ENCODE measurements at regions not wholly inside any gene's neighbourhood (a gene's known extent, or its start where the extent isn't known, plus 50 kb on each side); places are given as distances from the start of the nearest gene placed in this dataset.

DNA sequence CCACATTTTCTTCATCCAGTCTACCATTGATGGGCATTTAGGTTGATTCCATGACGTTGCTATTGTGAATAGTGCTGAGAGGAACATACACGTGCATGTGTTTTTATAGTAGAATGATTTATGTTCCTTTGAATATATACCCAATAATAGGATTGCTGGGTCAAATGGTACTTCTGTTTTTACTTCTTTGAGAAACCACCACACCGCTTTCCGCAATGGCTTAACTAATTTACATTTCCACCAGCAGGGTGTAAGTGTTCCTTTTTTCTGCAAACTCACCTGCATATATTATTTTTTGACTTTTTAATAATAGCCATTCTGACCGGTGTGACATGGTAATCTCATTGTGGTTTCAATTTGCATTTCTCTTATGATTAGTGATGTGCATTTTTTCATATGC is 82.2 kb upstream of the RFX3 start:
- Histone ChIP-seq H3K4me2 (no peak overlapping the region), H2AFZ (no peak overlapping the region), H3K79me2 (ENCODE audit: low read depth) (no peaks in the 10 kb centered on the region), H3K36me3 (ENCODE audit: low read depth) (no peaks in the 10 kb centered on the region), H3K27ac (no peak overlapping the region), H3K4me1 (replicated peaks; ENCODE audit: insufficient read depth) (no peaks in the 10 kb centered on the region), H3K9me2 (ENCODE audit: insufficient read depth) (no peaks in the 10 kb centered on the region), H3K9me3 (ENCODE audit: insufficient read depth, low read depth) (no peaks in the 10 kb centered on the region), H3F3A (ENCODE audit: insufficient read depth, low read depth) (no peaks in the 10 kb centered on the region), H4K20me1 (ENCODE audit: insufficient read depth) (no peaks in the 10 kb centered on the region), H3K27me3 (ENCODE audit: insufficient read depth, low read depth) (no peaks in the 10 kb centered on the region), H3K4me3 (no peak overlapping the region)
- no peak for DNase-seq
- no TSS peak for BruUV-seq (replicated peaks)
- intact Hi-C loops (cut with micrococcal nuclease; ENCODE audit: unreplicated experiment) = no loop called here
- POLR2A ChIA-PET (ENCODE audit: unreplicated experiment) = no interaction called here
- TF ChIP-seq CTCF (conservative IDR thresholded peaks at IDR 0.05) = no peak
- no peak for TF ChIP-seq EZH2 (IDR thresholded peaks at IDR 0.05; ENCODE audit: low read depth)
- CTCF ChIA-PET = no interaction called here

GRCh38 chr9:3600672-3601071 is 74.9 kb upstream of the RFX3 start:
- no TSS peak for BruUV-seq (replicated peaks)
- Histone ChIP-seq H3K79me2 (ENCODE audit: low read depth) (no peaks in the 10 kb centered on the region), H3K9me3 (ENCODE audit: insufficient read depth, low read depth) (no peaks in the 10 kb centered on the region), H4K20me1 (ENCODE audit: insufficient read depth) (no peaks in the 10 kb centered on the region), H3K9me2 (ENCODE audit: insufficient read depth) (no peaks in the 10 kb centered on the region), H3K4me2 (no peak overlapping the region), H3F3A (ENCODE audit: insufficient read depth, low read depth) (no peaks in the 10 kb centered on the region), H3K27me3 (ENCODE audit: insufficient read depth, low read depth) (no peaks in the 10 kb centered on the region), H2AFZ (no peak overlapping the region), H3K36me3 (ENCODE audit: low read depth) (no peaks in the 10 kb centered on the region), H3K27ac (no peak overlapping the region), H3K4me1 (replicated peaks; ENCODE audit: insufficient read depth) (no peaks in the 10 kb centered on the region), H3K4me3 (no peak overlapping the region)
- DNase-seq = no peak
- ChIA-PET POLR2A (ENCODE audit: unreplicated experiment) (no interaction called here), CTCF (no interaction called here)
- intact Hi-C loops (cut with micrococcal nuclease; ENCODE audit: unreplicated experiment) = no loop called here
- no peak for TF ChIP-seq CTCF (conservative IDR thresholded peaks at IDR 0.05)
- TF ChIP-seq EZH2 (IDR thresholded peaks at IDR 0.05; ENCODE audit: low read depth) = no peak

DNA sequence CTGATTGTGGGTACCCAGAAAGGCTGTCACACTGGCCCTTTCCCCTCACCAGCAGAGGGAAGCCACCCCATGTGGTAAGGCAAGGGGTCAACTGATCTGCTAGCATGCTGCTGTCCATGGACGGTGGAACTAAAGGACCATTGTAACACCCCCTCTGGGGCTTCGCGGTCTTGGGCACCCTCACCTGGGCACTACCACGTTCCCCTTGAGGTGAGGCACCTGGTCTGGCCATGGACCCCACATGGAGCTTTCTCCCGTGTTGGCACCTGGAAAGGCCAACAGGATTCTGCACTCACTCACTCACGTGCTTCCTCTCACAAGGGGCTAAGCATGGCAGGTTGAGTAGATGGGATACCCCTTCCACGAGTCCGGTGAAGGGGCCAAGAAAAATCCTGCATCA is 72.0 kb upstream of the RFX3 start:
- intact Hi-C loops (cut with micrococcal nuclease; ENCODE audit: unreplicated experiment) = no loop called here
- BruUV-seq (replicated peaks) = no TSS peak
- no peak for DNase-seq
- Histone ChIP-seq H3K9me3 (ENCODE audit: insufficient read depth, low read depth) (no peaks in the 10 kb centered on the region), H3K36me3 (ENCODE audit: low read depth) (no peaks in the 10 kb centered on the region), H4K20me1 (ENCODE audit: insufficient read depth) (no peaks in the 10 kb centered on the region), H3F3A (ENCODE audit: insufficient read depth, low read depth) (no peaks in the 10 kb centered on the region), H3K4me3 (no peak overlapping the region), H3K27me3 (ENCODE audit: insufficient read depth, low read depth) (no peaks in the 10 kb centered on the region), H3K4me1 (replicated peaks; ENCODE audit: insufficient read depth) (no peaks in the 10 kb centered on the region), H2AFZ (no peak overlapping the region), H3K27ac (no peak overlapping the region), H3K9me2 (ENCODE audit: insufficient read depth) (no peaks in the 10 kb centered on the region), H3K4me2 (no peak overlapping the region), H3K79me2 (ENCODE audit: low read depth) (no peaks in the 10 kb centered on the region)
- ChIA-PET POLR2A (ENCODE audit: unreplicated experiment) (no interaction called here), CTCF (no interaction called here)
- TF ChIP-seq CTCF (conservative IDR thresholded peaks at IDR 0.05) = no peak
- no peak for TF ChIP-seq EZH2 (IDR thresholded peaks at IDR 0.05; ENCODE audit: low read depth)

All from PC-9 (cell line).